Lower leg skin (tissue), 4 donors: ENCODE measurements at regions not wholly inside any gene's neighbourhood (a gene's known extent, or its start where the extent isn't known, plus 50 kb on each side); places are given as distances from the start of the nearest gene placed in this dataset.

Source experiments
- DNase-seq, 2 donors: peaks; one replicate each; pipeline ENCODE4 v3.0.0-alpha.2; 2019; ENCODE audit warnings: low spot score in 2 of 2
- H3K4me3 ChIP-seq: fragments of 200-600 bp; sonication (generic); 2 replicates; pipeline ENCODE4 v1.5.1; 2017; ENCODE audit warnings: mild to moderate bottlenecking, low read depth; ENCODE audit not compliant: poor library complexity, severe bottlenecking
- POLR2A ChIP-seq, 2 donors: fragments of 450-650 bp; IDR thresholded peaks; one replicate each; pipeline ENCODE4 v1.6.1; 2016 to 2017; ENCODE audit warnings: antibody characterized with exemption in 2 of 2, mild to moderate bottlenecking in 1 of 2, moderate library complexity in 1 of 2
- WGBS, 2 donors: methylation state at CpG; one replicate each; pipeline ENCODE4 v1.1.5; 2018; 5-methylcytosine and 5-hydroxymethylcytosine counted together
- intact Hi-C: fragments of 100-400 bp; cut with DNase I; formaldehyde crosslinking; loops from one replicate; pipeline ENCODE4 v1.15.0; 2023; ENCODE audit warnings: low total_unique reads
- TF ChIP-seq, protein P1 (sequence below), 3 donors: fragments of 450-650 bp; IDR thresholded peaks; one replicate each; pipeline ENCODE4 v1.5.1; 2016; ENCODE audit warnings: antibody characterized with exemption in 3 of 3, mild to moderate bottlenecking in 3 of 3, moderate library complexity in 2 of 3

- H3K4me3 ChIP-seq: no peak overlapping the region
- intact Hi-C loops: no loop called here
- TF ChIP-seq, protein P1, sequence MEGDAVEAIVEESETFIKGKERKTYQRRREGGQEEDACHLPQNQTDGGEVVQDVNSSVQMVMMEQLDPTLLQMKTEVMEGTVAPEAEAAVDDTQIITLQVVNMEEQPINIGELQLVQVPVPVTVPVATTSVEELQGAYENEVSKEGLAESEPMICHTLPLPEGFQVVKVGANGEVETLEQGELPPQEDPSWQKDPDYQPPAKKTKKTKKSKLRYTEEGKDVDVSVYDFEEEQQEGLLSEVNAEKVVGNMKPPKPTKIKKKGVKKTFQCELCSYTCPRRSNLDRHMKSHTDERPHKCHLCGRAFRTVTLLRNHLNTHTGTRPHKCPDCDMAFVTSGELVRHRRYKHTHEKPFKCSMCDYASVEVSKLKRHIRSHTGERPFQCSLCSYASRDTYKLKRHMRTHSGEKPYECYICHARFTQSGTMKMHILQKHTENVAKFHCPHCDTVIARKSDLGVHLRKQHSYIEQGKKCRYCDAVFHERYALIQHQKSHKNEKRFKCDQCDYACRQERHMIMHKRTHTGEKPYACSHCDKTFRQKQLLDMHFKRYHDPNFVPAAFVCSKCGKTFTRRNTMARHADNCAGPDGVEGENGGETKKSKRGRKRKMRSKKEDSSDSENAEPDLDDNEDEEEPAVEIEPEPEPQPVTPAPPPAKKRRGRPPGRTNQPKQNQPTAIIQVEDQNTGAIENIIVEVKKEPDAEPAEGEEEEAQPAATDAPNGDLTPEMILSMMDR (IDR thresholded peaks at IDR 0.05): no peak
- no peak for TF ChIP-seq POLR2A (IDR thresholded peaks at IDR 0.05)
- DNase-seq: no peak
- WGBS, 2 donors: 50 to 54% methylated on average over 1 of the region's 1 CpG
Observed at GRCh38 chr21:20108016-20108415, 890.2 kb upstream of the NCAM2 start.

DNA sequence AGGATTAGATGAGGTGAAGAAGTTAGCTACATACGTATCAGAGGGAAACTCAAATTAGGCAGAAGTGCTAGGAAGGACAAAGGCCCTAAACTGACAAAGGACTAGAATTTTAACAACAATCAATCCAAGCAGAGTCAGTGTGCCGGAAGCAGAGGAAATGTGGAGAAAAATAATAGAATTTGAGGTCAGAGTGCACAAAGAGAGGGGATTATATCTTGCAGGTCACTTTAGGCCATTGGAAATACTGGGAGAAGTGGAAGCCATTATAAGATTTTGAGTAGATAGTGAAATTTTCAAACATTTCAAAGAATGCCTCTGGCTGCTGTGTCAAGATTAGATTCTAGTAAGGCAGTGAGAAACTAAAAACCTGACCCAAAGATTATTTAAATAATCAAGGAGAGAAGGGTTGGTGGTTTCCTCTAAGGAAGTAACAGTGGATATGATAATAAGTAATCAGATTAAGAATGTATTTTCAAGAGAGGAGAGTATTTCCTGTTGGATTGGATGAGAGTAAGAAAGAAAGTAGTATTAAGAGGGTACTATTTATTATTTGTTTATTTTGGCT is 889.2 kb upstream of the NCAM2 start:
- DNase-seq: no peak
- no peak for TF ChIP-seq POLR2A (IDR thresholded peaks at IDR 0.05)
- TF ChIP-seq, protein P1 (IDR thresholded peaks at IDR 0.05): no peak
- intact Hi-C loops: no loop called here
- H3K4me3 ChIP-seq: no peak overlapping the region
- WGBS, 2 donors: 71 to 84% methylated on average over 2 of the region's 2 CpGs

GRCh38 chr21:20110368-20110767 is 887.8 kb upstream of the NCAM2 start:
- TF ChIP-seq POLR2A (IDR thresholded peaks at IDR 0.05): no peak
- TF ChIP-seq, protein P1 (IDR thresholded peaks at IDR 0.05): no peak
- no peak for DNase-seq
- 67 to 69% methylated on average over 2 of the region's 2 CpGs for WGBS, 2 donors
- H3K4me3 ChIP-seq: no peak overlapping the region
- intact Hi-C loops: no loop called here

- TF ChIP-seq, protein P1 (IDR thresholded peaks at IDR 0.05): no peak
- TF ChIP-seq POLR2A (IDR thresholded peaks at IDR 0.05): no peak
- WGBS, 2 donors: 88 to 100% methylated on average over 1 of the region's 1 CpG
- intact Hi-C loops: no loop called here
- H3K4me3 ChIP-seq: no peak overlapping the region
- no peak for DNase-seq
Observed at GRCh38 chr21:20151741-20152140, 846.5 kb upstream of the NCAM2 start.

- intact Hi-C loops: no loop called here
- no peak overlapping the region for H3K4me3 ChIP-seq
- TF ChIP-seq POLR2A (IDR thresholded peaks at IDR 0.05): no peak
- TF ChIP-seq, protein P1 (IDR thresholded peaks at IDR 0.05): no peak
- 52 to 59% methylated on average over 4 of the region's 4 CpGs for WGBS, 2 donors
- DNase-seq: no peak
Observed at GRCh38 chr21:20163167-20163566, 835.0 kb upstream of the NCAM2 start.

DNA sequence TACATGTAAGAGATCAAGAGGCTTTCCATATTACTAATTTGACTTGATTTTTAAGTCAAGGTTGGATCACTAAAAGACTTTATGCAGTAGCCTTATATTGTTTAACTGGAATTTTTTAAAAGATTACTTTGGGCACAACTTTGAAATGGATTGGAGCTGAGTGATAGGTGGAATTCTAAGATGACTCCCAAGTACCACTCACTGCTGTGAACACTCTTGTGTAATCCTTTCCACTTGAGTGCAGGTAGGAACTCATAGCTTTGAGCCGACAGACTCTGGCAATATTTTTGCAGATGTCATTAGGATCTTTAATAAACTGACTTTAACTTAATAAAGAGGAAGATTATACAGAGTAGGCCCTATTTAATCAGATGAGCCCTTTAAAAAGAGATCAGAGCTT is 831.1 kb upstream of the NCAM2 start:
- TF ChIP-seq POLR2A (IDR thresholded peaks at IDR 0.05): no peak
- TF ChIP-seq, protein P1 (IDR thresholded peaks at IDR 0.05): no peak
- 88 to 92% methylated on average over 1 of the region's 1 CpG for WGBS, 2 donors
- H3K4me3 ChIP-seq: no peak overlapping the region
- DNase-seq: no peak
- intact Hi-C loops: no loop called here
